Panc1 (cell line): ENCODE measurements at regions not wholly inside any gene's neighbourhood (a gene's known extent, or its start where the extent isn't known, plus 50 kb on each side); places are given as distances from the start of the nearest gene placed in this dataset.

Experiments
- ATAC-seq: fragments of 200-7000 bp; cut with Tn5 transposase; 2 replicates; pipeline ENCODE4 v1.9.1; 2020; ENCODE audit warnings: mild to moderate bottlenecking, moderate library complexity
- BruUV-seq: library from RNA; stranded (reverse); fragments of 400-500 nt; replicated peaks from 2 replicates; lab custom pipeline; 2021; lab: Mats Ljungman, UMichigan
- CTCF ChIA-PET: fragments of 300-600 bp; sonication (Branson Sonifier 250); formaldehyde crosslinking; loops from one replicate; lab custom pipeline; 2022; ENCODE audit warnings: antibody characterized with exemption; lab: Charles Lee
- POLR2A ChIA-PET: fragments of 300-600 bp; sonication (Branson Sonifier 250); formaldehyde crosslinking; loops from one replicate; lab custom pipeline; 2022; ENCODE audit warnings: antibody characterized with exemption; lab: Charles Lee
- DNase-seq: peaks from one replicate; pipeline ENCODE4 v3.0.0-alpha.2; 2010; ENCODE audit warnings: low read depth, low spot score
- H3K27ac ChIP-seq: 2 replicates; pipeline ENCODE4 v1.5.1; 2011; ENCODE audit warnings: mild to moderate bottlenecking, low read length, inconsistent platforms
- H3K27me3 ChIP-seq: fragments of 200-500 bp; sonication (Bioruptor generic); 2 replicates; pipeline ENCODE4 v1.6.0; 2014; ENCODE audit warnings: low read length, inconsistent platforms; ENCODE audit not compliant: control insufficient read depth, insufficient read depth
- H3K36me3 ChIP-seq: fragments of 200-500 bp; sonication (Bioruptor generic); 2 replicates; pipeline ENCODE4 v1.5.1; 2014; ENCODE audit warnings: inconsistent platforms, mild to moderate bottlenecking, low read length, moderate library complexity; ENCODE audit not compliant: control insufficient read depth, insufficient read depth
- H3K4me1 ChIP-seq: 2 replicates; pipeline ENCODE4 v1.5.1; 2011; ENCODE audit warnings: inconsistent platforms, mild to moderate bottlenecking, low read length, moderate library complexity; ENCODE audit not compliant: control insufficient read depth, insufficient read depth
- H3K4me3 ChIP-seq, 2 experiments: 2 replicates each; pipeline ENCODE4 v1.5.1; 2011 to 2012; ENCODE audit warnings: low read depth in 2 of 2, low read length in 2 of 2, mild to moderate bottlenecking in 2 of 2, inconsistent platforms in 1 of 2, moderate library complexity in 1 of 2
- H3K9me3 ChIP-seq: fragments of 200-500 bp; sonication (Bioruptor generic); 2 replicates; pipeline ENCODE4 v1.5.1; 2014; ENCODE audit warnings: low read depth, mild to moderate bottlenecking, inconsistent platforms, low read length, moderate library complexity; ENCODE audit not compliant: control insufficient read depth, insufficient read depth
- POLR2AphosphoS5 ChIP-seq: IDR thresholded peaks from 2 replicates; pipeline ENCODE4 v1.6.1; 2012; ENCODE audit warnings: mild to moderate bottlenecking, low read depth, low read length, moderate library complexity
- SIN3A ChIP-seq: IDR thresholded peaks from 2 replicates; pipeline ENCODE4 v1.6.1; 2012; ENCODE audit warnings: low read depth, mild to moderate bottlenecking, low read length, moderate library complexity, borderline replicate concordance; ENCODE audit not compliant: insufficient read depth
- TCF7L2 ChIP-seq: IDR thresholded peaks from 2 replicates; pipeline ENCODE4 v1.6.1; 2011; ENCODE audit warnings: mild to moderate bottlenecking, low read depth, low read length, inconsistent platforms
- in situ Hi-C: cut with HindIII; loops from 2 replicates; pipeline ENCODE4 v1.10.0; 2016; ENCODE audit warnings: low sequenced_read_pairs, low pct_unique_long_range_greater_than_20kb
- intact Hi-C: fragments of 100-400 bp; cut with micrococcal nuclease; formaldehyde crosslinking; loops from one replicate; pipeline ENCODE4 v1.10.0; 2022; ENCODE audit not compliant: unreplicated experiment
- TF ChIP-seq, protein P1 (sequence below), 2 experiments: IDR thresholded peaks; 2 replicates each; pipeline ENCODE4 v1.6.1; 2011 to 2012; ENCODE audit warnings: low read depth in 2 of 2, control low read depth in 1 of 2, low read length in 1 of 2, mild to moderate bottlenecking in 1 of 2, moderate library complexity in 1 of 2; ENCODE audit not compliant: insufficient read depth in 1 of 2
- TF ChIP-seq, protein P2 (sequence below): fragments of 450-650 bp; IDR thresholded peaks from 2 replicates; pipeline ENCODE4 v1.5.1; 2017; ENCODE audit warnings: mild to moderate bottlenecking

DNA sequence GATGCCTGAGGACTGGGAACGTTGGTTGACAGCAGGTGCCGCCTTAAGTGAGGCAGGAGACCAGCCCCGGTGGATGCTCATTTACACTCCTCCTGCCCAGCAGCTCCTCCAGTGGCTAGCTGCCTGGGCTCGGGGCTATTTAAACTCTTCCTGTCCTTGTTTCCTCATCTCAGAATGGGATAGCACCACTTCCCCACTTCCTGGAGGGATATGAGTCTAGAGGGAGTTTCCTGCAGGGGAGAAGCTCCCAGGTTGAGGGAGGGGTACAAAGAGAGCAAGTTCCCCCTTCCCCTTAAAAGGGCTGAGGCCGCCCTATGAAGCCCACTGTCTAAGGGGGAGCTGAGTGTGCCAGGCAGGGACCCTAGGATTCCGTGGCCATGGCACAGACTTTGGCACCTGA, 311.2 kb downstream of the AACS start:
- Histone ChIP-seq H3K27ac (no peak overlapping the region), H3K4me1 (no peaks in the 10 kb centered on the region), H3K27me3 (peaks cover 11% of the 10 kb centered on the region; the same call in 1 of the 2 replicates), H3K4me3 (no peak overlapping the region), H3K9me3 (no peaks in the 10 kb centered on the region), H3K36me3 (no peaks in the 10 kb centered on the region)
- no peak for DNase-seq
- intact Hi-C loops = no loop called here
- TF ChIP-seq, protein P1, sequence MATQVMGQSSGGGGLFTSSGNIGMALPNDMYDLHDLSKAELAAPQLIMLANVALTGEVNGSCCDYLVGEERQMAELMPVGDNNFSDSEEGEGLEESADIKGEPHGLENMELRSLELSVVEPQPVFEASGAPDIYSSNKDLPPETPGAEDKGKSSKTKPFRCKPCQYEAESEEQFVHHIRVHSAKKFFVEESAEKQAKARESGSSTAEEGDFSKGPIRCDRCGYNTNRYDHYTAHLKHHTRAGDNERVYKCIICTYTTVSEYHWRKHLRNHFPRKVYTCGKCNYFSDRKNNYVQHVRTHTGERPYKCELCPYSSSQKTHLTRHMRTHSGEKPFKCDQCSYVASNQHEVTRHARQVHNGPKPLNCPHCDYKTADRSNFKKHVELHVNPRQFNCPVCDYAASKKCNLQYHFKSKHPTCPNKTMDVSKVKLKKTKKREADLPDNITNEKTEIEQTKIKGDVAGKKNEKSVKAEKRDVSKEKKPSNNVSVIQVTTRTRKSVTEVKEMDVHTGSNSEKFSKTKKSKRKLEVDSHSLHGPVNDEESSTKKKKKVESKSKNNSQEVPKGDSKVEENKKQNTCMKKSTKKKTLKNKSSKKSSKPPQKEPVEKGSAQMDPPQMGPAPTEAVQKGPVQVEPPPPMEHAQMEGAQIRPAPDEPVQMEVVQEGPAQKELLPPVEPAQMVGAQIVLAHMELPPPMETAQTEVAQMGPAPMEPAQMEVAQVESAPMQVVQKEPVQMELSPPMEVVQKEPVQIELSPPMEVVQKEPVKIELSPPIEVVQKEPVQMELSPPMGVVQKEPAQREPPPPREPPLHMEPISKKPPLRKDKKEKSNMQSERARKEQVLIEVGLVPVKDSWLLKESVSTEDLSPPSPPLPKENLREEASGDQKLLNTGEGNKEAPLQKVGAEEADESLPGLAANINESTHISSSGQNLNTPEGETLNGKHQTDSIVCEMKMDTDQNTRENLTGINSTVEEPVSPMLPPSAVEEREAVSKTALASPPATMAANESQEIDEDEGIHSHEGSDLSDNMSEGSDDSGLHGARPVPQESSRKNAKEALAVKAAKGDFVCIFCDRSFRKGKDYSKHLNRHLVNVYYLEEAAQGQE (IDR thresholded peaks at IDR 0.05; ENCODE audit: insufficient read depth in 1 of 2, low read depth in 2 of 2, low read length in 1 of 2) = no peak
- no peak for TF ChIP-seq SIN3A
- TF ChIP-seq TCF7L2 = no peak
- TF ChIP-seq POLR2AphosphoS5 = no peak
- ChIA-PET CTCF (no interaction called here), POLR2A (no interaction called here)
- BruUV-seq = no TSS peak
- ATAC-seq = no peak
- in situ Hi-C loops = no loop called here

DNA sequence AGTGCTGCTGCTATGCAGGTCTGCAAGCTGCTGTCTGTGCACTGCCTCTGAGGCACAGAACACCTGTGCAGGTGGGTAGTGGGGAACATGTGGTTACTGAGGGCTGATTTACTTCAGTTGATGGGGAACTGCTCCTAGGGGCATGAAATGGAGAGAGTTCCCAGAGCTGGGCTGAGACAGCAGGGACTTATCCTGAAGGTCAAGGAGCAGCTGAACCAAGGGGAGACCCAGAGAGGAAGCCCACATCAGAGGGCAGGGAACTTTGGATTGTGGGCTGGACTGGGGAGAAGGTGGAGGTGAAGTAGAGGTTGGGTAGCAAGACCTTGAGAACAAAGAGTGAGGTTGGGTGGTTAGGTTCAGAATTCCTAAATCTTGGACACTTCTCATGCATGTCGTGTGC, 311.9 kb downstream of the AACS start:
- in situ Hi-C loops (no loop called here), intact Hi-C loops (no loop called here)
- ChIA-PET POLR2A (no interaction called here), CTCF (interaction anchor here (1.1 kb wide), 1 partner anchor 492 kb away, joined by 6 read pairs; no protein-coding TSS in a partner anchor)
- ATAC-seq (no peak), DNase-seq (no peak)
- Histone ChIP-seq H3K4me3 (no peak overlapping the region), H3K27me3 (peaks cover 9% of the 10 kb centered on the region; the same call in 1 of the 2 replicates), H3K4me1 (no peaks in the 10 kb centered on the region), H3K27ac (no peak overlapping the region), H3K36me3 (no peaks in the 10 kb centered on the region), H3K9me3 (no peaks in the 10 kb centered on the region)
- no TSS peak for BruUV-seq
- no peak for TF ChIP-seq SIN3A
- TF ChIP-seq, protein P1 (IDR thresholded peaks at IDR 0.05; ENCODE audit: insufficient read depth in 1 of 2, low read depth in 2 of 2, low read length in 1 of 2) = no peak
- TF ChIP-seq, protein P2, sequence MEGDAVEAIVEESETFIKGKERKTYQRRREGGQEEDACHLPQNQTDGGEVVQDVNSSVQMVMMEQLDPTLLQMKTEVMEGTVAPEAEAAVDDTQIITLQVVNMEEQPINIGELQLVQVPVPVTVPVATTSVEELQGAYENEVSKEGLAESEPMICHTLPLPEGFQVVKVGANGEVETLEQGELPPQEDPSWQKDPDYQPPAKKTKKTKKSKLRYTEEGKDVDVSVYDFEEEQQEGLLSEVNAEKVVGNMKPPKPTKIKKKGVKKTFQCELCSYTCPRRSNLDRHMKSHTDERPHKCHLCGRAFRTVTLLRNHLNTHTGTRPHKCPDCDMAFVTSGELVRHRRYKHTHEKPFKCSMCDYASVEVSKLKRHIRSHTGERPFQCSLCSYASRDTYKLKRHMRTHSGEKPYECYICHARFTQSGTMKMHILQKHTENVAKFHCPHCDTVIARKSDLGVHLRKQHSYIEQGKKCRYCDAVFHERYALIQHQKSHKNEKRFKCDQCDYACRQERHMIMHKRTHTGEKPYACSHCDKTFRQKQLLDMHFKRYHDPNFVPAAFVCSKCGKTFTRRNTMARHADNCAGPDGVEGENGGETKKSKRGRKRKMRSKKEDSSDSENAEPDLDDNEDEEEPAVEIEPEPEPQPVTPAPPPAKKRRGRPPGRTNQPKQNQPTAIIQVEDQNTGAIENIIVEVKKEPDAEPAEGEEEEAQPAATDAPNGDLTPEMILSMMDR = no peak
- no peak for TF ChIP-seq TCF7L2
- TF ChIP-seq POLR2AphosphoS5 = no peak
